Hematopoietic multipotent progenitor cell treated with erythropoietin and hydrocortisone succinate and interleukin-3 and kit ligand, for 15 days (in vitro differentiated cells): ENCODE measurements at regions not wholly inside any gene's neighbourhood (a gene's known extent, or its start where the extent isn't known, plus 50 kb on each side); places are given as distances from the start of the nearest gene placed in this dataset.

ENCODE experiments used
- DNase-seq: peaks from one replicate; pipeline ENCODE4 v3.0.0-alpha.2; 2015; ENCODE audit warnings: low spot score

DNA sequence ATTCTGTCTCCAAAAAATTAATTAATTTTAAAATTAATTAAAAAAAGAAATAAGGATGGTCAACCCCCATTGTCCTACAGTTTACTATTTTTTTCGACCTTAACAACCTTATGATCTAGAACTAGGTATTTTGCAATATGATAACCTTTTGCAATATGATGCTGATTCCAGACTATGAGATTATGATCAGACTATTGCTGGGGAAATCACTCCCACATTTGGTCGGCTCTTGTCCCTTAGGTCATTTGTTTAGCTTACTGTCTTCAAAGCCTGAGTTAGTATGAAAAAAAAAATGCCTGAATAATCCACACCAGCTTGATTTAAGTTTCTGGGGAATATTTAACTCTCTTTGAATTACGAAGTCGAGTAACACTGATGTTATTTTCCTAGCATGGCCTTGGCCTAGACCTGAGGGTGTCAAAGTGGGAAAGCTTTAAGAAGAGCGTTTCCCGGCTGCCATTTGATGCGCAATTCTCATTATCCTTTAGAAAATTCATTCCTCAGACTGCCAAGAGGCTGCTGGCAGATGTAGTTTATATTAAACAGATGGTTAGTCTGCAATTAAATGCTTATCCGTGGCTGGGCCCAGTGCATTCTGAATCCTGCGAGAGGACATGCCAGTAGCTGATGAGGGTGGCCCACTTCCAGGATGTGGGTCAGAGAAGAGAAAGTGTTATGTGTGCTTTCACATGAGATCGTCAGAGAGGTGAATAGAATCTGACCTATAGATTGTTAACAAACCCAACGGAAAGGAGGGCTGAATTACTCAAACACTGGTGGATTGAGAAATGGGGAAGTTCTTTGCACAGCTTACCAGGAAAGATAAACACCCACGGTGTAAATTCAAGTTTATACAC is 496.0 kb upstream of the THBS1 start:
- no peak for DNase-seq

DNA sequence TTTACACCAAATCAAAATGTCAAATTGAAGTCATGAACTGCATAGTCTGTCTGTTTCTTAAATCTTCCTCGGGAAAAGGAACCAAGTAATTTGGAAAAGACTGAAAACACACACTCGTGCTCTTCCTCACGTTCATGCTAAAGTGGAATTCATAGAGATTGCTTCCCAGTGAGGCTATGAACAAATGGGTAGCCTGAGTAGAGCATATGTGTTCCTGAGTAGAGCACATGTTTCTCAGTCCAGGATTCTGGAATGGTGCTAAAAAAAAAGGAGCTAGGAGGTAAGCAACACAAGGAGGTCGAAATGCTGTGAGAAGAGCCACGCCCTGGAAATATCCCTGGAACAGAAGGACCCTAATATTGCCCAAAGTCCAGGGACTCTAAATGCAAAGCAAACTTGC is 494.2 kb upstream of the THBS1 start:
- no peak for DNase-seq

DNA sequence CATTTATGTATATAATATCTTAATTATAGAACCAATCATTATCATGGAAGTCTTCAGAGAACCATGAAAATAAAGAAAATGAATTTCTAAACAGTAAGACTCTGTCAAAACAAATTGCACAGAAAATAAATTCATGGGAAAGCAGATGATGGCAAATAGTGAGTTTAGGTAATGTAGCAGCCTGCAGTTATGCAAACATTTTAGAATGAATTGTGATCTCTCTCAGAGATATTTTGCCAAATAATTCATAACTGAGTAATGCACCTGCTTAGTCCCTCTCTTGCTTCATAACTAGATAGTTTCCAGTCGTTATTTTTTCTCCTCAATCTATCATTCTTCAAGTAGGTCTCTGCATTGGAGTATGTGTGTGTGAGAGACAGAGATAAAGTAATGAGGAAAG is 492.7 kb upstream of the THBS1 start:
- DNase-seq = no peak

DNA sequence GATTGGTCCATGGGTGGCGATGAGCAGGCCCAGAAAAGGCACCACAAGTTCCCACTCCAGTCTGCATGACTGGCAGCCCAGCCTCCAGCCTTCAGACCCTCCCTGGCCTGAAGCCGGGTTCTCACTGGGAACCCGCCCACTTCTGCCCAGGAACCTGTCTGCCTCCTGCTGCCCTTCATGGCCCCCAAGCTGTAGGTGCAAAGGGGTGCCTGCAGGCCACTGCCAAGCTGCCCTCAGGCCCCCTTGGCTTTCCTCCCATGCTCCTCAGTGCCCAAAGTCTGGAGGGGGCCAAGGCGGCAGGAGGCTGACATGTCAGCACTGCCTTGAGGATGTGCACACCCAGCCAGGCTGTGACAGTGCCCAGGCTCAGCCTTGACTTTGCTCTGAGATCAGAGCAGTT is 488.5 kb upstream of the THBS1 start:
- DNase-seq = no peak

DNA sequence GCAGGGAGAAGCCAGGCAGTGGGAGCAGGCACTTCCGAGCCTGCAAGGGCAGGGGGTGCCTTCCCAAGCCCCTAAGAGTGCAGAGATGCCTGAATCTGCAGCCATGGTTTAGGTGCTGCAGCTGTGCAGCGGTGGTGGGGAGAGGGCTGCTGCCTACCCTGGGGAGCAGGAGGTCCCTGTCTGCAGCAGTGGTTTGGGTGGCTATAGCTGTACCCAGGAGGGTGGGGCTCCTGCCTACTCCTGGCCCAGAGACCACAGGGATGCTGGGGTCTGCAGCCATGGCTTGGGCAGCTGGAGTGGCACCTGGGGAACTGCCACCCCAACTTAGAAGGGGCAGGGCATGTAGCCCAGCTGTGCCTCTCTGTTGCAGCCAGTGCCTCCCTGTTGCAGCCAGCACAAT is 488.1 kb upstream of the THBS1 start:
- no peak for DNase-seq

DNA sequence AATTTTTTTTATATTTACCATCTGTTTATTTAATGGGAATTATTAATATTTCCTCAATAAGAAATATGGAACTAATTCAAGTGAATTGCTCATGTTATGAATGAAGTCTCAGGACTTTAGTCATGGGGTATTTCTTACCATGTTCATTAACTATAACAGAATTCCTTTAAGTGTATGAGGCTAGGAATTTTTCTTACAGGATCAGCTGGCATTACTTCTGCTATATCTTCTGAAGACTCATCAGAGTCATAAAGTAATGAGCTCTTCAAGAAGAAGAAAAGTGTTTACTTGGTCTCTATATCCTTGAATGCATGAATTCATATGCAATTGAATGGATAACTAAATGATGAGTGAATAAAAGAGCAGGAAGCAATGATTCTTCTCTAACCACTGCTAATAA is 486.8 kb upstream of the THBS1 start:
- no peak for DNase-seq

DNA sequence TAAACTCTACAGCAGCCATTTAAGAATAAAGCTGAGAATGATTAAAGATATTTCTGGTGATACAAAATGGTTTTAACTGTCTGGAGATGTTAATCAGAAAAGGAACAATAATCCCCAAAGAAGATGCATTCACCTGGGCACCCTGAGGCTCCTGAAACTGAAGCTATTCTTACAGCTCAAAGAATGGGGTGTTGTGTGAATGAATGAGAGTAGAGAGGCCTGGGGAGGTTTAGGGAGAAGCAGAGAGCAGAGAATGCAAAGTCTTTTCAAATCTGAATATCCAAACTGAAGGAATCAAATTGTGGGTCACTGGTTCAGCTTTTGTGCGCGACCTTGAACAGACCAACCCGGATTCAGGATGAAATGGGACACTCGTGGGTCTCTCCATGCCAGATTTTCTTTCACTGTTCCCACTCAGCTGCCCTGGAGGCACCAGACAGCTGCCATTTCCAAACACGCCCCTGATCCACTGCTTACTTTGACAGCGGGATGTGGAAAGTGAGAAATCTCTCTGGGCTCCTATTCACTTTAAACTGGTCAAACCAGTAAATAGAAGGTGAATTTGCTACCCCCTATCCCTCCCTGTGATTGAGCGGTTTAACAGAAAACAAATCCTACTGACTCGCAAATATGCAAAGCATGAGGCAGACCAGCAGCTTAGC is 485.5 kb upstream of the THBS1 start:
- no peak for DNase-seq

DNA sequence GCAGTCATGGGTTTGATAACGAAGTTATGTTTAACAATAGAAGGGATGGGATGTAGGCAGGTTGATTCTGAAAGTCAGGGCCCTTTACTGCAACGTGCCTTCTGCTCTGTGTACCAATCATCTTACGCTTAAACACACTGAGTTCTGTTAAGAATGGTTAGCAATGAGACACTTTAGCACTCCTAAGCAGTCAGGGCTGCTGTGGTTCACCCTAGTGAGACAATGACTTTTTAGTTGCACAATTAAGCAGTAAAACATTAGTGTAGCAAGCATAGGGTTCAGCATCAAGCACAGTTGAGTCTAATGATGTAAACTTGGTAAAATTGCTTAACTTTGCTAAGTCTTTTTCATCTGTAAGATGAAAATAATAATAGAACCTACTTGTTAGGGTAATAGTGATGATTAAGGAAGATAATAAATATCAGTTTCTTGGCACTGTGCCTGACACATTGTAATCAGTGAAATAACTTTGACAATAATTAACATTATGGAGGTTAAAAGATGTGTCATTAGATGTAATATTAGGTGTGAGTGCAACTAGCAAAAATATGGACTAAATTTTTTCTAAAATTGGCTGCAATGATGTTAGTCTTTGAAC is 484.2 kb upstream of the THBS1 start:
- no peak for DNase-seq

DNA sequence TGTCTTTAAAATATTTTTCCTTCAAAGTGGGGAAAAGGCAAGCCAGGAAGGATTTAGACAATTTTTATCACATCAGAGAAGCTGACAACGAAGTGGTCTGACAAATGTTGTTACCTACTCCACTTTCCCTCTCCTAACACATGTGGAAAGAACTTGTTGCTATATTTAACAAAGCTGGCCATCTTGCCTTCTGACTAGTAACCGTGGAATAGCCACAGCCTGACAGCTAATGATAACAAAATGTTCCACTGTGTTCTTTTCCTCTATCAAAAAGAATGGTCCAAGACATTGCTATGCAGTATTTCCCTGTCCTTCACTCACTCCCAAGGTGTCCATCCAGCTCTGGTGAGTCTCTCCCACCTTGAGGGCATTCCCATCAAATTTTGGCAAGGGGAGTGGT is 481.4 kb upstream of the THBS1 start:
- no peak for DNase-seq

DNA sequence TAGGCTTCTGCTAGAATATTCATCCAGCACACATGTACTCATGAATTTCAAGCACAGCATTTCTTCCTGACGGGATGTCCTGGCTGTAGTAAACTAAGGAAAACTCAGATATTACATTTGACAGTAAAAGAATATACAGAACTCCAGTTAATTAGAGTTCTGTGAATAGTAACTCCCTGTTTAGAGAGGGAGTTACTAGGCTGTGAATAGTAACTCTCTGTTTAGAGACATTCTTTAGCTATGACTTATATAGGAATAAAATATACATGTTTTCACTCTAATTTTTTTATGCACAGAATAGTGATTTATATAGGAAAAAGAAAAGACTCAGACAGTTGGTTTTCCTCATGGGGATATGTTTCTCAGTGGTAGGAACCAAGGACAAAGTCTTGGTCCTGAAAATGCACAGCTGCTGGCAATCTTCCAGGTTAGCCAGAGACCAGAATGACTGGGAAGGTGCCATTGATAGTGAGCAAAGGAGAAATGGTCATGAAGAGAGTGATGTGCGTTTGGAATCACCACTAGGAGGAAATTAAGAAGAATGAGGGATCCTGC is 480.7 kb upstream of the THBS1 start:
- no peak for DNase-seq

DNA sequence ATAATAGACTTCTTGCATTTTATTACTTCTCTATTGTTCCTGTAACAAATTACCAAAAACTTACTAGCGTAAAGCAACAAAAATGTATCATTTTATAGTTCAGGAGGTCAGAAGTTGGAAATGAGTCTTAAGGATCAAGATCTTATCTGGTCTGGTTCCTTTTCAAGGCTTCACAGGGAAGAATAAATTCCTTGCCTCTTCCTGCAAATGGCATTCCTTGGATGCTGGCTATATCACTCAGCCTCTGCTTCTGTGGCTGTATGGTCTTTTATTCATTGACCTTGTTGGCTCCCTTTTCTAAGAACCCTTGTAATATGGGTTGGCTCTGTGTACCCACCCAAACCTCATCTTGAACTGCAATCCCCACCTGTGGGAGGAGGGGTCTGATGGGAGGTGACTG is 478.4 kb upstream of the THBS1 start:
- DNase-seq = no peak

DNA sequence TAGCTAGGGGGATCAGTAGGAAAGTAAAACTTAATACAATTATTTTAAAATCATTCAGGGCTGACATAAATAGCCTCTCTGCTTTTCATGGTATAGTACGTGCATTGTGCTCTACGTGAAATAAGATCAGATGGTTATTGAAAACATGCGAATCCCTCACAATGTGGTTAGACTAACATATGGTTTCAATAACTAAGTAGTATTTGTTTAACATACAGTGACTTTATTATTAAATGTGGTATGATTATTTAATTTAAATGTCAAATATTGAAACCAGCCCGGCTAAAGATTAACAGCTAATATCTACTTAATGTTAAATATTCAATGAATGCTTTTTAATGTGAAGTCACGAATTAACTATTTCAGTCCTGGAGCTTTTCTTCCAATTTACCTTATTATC is 473.9 kb upstream of the THBS1 start:
- DNase-seq = no peak

DNA sequence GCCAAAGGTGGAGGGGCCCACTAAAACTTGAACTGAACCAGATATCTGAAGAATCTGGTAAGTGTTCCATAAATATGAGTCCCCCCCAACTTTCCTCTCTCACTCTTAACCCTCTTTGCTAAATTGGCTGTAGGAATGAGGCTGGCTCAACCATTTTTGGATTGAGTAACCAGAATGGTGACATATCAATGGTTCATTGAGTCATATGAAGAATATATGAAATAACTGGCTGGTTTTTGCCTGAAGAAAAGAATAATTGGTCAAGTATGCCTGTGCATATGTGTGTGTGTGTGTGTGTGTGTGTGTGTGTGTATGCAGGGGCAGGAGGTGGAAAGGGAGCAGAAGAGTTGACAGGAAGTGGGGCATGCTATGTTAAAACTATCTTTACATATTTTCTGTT is 472.9 kb upstream of the THBS1 start:
- no peak for DNase-seq

DNA sequence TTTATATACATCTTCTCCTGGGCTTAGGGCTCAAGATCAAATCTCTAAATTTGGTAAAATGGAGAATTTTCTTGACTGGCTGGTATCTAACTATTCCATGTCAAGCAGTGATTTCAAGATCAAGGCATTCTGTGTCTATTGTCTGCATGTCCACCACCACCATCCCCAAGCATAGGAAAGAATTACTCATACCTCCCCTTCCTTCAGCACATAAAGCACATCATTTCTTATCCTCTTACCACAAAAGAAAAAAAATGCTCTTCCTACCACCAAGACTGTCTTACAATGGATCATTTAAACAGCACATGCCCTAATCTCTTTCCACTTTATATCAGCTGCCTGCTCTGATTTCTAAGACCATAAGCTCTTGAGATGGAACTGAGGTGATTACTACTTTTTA is 470.5 kb upstream of the THBS1 start:
- no peak for DNase-seq

DNA sequence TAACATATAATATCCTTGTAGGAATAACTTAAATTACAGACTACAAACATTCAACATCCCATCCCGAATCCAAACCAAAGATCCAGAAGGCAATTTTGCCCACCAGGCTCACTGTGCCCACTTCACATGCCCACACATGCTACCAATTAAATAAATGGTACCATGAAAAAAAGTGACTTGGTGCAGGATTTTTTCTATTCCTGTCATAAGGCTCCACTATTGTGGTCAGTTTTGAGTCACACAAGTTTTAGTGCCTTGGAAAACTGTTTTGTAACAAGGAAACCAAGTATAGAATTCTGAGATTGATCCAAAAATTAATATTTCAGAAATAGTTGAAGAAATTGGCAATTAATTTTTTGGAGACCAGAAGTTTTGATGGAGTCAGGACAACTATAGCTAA is 470.1 kb upstream of the THBS1 start:
- DNase-seq = no peak

DNA sequence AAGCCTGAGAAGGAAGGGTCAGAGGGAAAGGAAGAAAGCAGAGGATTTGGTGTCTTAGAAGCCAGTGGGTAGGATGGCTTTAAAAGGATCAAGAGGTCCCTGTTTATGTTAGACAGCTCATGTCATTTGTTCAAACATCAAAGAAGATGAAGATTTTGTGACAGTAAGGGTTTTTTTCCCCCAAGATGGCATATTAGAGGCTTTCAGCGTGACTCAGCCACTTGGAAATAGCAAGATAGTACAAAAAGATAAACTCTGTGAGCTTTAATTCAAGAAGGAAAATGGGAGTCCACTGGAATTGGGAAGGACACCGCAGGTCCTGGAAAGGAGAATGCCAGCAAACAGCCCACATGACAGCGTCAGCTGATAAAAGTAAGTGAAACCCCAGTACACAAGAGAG is 467.1 kb upstream of the THBS1 start:
- no peak for DNase-seq

DNA sequence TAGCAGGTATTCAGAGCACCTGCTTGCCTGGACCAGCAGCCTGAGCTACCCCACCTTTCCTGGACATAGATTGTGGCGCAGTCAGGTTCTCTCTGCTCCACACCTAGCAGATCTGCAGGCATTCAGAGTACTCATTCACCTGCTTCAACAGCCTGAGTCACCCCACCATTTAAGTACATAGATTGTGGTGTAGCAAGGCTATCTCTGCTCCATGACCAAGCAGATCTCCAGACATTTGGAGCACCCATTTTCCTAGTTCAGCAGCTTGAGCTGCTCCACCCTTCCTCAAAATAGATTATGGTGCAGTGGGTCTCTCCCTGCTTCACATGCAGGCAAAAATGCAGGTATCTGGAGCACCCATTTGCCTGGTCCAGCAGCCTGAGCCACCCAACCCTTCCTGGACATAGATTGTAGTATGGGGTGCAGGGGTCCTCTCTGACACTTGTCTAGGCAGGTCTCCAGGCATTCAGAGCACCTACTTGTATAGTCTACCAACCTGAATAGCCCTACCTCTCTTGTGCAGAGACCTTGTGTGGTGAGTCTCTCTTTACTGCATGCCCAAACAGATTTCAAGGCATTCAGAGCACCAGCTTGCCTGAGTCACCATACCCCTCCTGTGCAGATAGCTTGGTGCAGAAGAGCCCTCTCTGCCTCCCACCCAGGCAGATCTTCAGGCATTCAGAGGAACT is 466.0 kb upstream of the THBS1 start:
- DNase-seq = no peak

DNA sequence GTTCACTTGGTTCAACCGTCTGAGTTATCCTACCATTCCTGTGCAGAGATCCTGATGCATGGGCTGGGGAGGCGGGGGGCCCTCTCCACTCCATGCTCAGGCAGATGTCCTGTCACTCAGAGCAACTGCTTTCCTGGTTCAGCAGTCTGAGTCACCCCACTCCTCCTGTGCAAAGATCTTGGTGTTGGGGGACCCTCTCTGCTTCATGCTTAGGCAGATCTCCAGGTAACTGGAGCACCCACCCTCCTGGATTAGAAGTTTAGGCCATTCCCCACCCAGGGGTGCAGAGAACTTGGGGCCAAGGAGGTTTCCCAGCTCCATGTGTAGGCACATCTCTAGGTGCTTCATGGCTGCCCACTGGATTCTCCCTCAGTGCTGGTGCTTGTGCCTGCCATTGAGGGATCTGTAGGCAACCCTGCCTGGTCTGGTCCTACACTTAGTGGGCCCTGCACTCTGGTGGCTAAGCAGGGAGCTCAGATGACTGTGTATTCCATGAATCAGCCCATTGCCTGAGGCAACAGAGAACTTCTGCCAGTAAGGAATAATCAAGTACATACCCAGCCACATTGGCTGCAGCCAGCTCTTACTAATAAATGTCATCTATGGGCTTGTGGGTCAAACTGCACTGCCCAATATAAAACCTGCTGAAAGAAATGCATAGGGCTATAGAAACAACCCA is 465.4 kb upstream of the THBS1 start:
- no peak for DNase-seq

DNA sequence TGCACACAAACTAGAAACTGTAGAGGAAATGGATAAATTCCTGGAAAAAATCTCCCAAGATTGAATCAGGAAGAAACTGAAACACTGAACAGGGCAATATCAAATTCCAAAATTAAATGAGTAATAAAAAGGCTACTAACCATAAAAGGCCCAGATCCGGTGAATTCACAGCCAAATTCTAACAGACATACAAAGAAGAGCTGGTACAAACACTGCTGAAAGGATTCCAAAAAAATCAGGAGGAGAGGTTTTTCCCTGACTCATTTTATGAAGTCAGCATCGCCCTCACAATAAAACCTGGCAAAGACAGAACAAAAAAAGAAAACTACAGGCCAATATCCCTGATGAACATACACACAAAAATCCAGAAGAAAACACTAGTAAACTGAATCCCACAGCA is 462.4 kb upstream of the THBS1 start:
- no peak for DNase-seq

DNA sequence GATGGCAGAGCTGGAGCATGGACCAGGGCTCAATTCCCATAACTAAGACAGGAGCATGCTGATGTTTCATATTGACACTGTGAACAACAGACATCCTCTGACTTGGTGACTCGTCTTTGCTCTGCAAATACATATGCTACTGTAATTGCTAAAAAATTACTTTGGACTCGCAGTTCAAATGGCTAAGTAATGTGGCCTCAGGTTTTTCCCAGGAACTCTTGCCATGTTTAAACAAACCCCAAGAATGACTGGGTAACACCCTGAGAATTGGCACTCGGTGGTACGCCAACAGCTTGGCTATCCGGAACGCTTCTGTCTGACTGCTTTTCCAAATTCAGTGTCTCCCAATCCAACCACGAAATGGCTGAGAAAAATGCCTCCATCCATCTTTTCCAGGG is 456.7 kb upstream of the THBS1 start:
- DNase-seq = no peak

DNA sequence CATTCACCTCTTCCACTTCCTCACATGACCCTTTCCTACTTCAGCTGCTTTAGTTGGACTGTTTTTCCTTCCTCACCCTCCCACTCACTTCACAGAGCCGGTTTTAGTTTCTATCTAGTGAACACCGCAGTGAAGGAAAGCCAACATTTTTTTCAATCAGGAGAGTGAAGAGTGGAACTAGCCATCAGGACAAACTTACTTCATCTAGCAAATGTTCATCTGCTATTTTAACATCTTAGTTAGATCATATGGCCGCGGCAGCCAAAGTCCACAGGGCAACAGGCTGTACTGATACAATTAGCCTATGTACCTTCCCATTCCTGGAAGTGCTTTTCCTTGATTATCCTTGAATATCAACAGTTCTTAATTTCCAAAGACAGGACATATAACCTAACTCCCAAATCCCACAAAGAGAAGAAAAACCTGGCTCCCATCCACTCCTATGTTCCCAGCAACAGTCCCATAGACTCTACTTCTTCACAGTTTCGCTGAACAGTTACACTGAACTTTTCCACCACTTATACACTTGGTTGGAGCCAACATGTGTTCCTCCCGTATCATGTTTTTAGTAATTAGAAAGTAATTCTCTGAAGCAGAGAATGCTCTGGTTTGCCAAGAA is 456.2 kb upstream of the THBS1 start:
- no peak for DNase-seq

DNA sequence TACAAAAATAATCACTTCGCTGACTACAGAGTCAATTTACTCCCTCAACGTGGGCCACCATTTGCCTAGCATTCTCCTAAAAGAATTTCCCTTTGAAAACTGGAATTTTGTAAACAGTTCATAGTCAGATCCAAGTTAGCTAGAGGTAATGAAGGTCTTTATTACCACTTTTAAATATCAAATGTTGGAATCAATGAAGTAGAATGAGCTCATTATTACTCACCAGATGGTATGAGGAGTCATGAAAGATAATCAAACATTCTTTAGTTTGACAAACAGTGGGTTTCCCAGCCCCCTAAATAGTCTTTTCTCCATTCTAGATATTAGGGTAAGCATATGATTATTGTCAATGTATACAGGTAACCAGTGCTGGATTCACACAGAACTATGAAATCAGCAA is 455.7 kb upstream of the THBS1 start:
- DNase-seq = no peak
